ENCODE measurements at regions not wholly inside any gene's neighbourhood (a gene's known extent, or its start where the extent isn't known, plus 50 kb on each side); places are given as distances from the start of the nearest gene placed in this dataset.

DNA sequence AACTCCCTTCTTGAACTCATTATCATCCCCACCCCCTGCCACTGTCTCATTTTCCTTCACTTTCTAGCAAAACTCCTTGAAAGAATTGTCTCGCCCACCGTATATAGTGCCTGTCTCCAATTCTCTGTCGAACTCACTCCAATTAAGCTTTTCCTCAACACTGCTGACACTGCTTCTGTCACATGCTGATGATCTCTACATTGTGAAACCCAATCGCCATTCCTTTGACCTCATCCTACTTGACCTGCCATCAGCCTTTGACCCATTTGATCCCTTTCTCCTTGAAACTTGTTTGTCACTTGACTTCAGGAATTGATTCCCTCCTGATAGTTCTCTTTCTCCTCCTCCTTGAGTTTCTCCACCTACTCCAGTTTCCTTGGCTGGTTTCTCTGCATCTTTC, 54.8 kb downstream of the CCDC71L start:
- DNase-seq (ENCODE audit: low read depth in 3 of 3): no peak

DNA sequence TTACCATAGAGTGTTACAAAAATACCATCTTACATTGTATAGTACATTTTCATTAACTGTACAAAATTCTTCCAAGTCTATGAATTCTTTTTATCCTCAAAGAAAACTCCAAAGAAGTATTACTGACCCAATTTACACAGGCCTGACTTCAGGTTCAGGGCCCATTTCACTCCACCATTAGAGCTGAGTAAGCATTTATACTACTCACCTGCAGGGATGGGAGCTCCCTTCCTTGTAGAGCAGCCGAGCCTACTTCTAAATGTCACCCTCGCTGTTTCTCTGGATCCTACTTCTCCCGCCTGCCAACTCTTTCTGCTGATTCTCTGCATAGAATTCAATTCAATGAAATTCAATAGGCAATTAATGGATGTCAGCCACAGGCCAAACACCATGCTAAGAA, 56.0 kb downstream of the CCDC71L start:
- no peak for DNase-seq (ENCODE audit: low read depth in 3 of 3)

DNA sequence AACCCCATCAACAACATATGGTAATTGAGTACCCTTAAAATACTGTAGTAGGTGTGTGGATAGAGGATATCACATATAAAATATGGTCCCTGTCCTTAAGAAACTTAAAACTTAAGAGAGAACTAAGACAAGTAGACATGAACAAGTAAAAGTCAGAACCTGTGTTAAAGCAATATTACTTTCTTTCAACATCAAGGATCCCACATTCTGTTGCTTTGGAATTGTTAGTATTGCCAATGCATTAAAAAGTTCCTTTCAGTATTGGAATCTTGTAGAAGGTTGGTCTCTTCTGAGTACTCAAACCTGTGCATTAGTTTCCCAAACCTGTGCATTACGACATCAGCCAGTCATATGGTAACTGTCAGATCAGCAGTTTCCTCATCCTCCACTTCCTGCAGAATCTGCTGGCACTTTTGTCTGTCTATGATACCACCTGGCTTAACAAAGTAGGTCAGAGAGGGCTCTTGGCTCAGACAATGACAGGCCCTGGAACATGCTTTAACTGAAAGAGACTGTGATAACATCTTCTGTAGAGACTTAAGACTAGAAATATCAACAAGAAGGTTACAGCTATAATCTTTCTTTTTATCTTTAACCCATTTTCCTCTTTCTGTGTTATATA, 56.5 kb downstream of the CCDC71L start:
- peak in 1 of 3 experiments; percentile 8 for DNase-seq (ENCODE audit: low read depth in 3 of 3)

DNA sequence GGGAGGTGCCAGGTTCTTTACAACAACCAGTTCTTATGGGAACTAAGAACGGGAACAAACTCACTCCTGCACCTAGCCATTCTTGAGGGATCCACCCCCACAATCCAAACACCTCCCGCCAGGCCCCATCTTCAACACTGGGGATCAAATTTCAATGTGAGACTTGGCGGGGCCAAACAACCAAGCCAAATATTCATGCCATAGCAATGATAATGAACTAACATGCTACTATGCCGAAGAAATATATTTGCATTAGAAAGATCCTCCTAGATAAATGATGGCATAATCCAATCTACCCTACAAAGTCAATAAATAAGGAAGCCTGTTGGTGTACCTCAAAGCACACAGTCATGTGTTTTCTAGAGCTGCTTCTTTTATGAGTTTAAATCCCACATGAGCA, 57.6 kb downstream of the CCDC71L start:
- no peak for DNase-seq (ENCODE audit: low read depth in 3 of 3)

DNA sequence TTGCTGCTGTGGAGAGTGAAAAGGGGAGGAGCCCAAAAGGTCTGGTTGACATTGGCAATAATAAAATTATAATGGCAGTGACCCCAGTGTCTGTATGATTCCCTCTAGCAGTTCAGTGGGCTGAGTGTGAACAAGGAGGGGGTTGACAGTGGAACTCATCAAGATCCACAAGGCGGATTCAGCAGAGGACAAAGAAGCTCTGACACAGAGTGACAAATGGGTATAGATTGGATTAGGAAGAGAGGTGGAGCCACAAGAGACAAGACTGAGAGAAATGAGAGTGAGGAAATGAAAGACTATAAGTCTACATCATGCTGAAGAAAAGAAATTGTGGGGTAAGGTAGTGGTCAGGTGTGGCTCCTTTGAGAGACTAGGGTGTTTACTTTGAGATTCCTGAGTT, 58.9 kb downstream of the CCDC71L start:
- DNase-seq (ENCODE audit: low read depth in 3 of 3): no peak

DNA sequence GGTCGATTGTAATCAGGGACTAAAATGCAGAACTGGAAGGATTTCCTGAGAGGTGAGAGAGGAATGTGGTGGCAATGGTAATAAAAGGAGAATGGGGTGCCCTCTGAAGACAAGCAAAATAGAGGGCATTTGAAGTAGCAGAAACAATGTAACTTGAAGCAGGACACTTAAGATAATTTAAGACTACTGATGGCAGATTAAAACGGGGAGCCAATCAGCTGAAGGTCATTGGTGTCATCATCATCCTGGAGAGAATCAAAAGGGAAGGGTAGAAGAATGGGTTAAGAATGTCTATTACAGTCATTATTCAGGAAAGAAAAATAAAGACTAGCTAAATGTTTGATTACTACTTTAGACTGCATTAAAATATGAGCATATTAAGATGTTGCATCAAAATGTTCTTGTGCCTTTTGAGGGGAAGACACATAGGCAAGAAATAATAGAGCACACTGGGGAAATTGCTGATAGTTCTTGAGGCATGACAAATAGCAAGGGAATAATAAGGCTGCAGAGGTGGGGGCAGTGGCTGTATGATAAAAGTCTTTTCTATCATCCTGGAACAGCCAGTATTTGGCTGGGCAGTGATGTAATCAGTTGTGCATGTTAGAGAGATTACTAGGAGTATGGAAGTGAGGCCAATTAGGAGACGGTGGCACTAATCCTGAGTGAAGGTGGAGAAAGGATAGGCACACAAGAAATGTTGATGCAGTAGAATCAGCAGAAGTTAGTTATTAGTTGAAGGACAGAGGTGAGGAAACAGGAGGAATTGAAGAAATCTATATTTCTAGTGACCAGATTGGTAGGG, 60.2 kb downstream of the CCDC71L start:
- DNase-seq (ENCODE audit: low read depth in 3 of 3): no peak

DNA sequence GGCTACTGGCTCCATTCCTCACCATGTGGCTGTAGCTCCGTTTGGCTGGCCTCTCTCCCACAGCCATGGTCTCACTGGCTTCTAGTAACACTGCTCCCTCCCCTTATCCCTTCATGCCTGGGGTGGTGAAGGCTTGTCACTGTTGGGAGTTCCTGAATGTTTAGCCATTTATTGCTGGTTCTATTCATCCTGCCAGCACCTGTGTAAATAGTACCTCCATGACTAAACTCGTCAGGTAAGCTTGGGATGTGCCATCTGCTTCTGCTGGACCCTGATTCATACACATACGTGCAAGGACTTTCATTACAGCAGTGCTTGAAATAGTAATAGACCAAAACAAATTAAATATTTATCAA, 61.6 kb downstream of the CCDC71L start:
- DNase-seq (ENCODE audit: low read depth in 3 of 3): no peak

DNA sequence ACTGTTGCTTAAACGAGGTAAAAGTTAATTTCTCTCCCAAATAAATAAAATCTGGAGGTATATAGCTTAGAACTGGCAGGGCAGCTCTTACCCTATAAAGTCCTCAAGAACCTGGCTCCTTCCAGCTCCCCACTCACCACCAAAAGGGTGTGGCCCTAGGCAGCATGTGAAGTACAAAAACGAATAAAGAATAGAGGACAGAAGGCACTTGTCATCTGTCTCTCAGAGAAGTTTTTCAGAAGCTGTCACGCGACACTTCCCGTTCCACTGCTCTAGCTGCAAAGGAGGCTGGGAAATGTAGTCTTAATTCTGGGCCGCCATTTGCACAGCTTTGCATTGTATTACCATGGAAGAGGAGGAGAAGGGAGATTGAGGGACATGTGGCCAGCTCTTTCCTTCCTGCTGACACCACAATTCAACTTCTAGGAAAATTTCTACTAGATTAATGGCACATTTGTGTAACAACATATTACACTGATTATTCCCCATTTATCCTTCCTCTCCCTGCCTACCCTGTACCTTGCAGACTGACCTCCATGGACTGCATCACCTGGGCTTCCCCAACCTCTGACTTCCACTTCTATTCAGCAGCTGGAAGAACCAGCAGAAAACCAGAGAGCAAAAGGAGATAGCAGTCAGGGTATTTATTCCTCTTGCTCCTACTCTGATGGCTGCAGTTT, 62.2 kb downstream of the CCDC71L start:
- peak; percentile 42 to 51 (median 50) for DNase-seq (ENCODE audit: low read depth in 3 of 3)

DNA sequence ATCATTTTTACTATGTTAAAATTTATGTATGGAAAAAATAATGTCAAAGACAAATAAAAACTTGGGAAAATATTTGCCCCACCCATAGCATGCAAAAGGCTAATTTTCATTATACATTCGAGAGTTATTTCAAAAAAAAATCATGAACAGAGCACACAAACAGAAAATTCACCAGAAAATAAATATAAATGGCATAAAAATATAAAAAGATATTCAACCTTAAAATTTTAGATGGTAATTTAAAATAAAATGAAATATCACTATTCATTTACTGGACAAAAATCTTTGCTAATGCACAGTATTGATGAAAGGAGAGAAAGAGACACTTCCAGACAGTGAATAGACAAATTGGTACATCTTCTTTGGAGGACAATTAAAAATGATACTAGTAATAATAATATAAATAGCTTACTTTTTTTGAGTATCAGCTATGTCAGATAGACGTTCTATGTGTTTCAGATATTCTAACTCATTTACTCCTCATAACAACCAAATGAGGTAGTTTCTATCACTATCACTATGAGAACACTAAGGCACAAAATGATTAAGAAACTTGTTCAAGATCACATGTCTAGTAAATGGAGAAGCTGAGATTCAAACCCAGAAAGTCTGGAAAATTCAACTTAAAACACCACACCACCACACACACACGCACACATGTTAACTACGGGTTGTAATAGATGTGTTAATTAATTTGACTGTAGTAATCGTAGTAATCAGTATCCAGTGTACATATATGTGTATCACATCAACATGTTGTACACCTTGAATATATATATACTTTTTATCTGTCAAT, 63.0 kb downstream of the CCDC71L start:
- DNase-seq (ENCODE audit: low read depth in 3 of 3): no peak

DNA sequence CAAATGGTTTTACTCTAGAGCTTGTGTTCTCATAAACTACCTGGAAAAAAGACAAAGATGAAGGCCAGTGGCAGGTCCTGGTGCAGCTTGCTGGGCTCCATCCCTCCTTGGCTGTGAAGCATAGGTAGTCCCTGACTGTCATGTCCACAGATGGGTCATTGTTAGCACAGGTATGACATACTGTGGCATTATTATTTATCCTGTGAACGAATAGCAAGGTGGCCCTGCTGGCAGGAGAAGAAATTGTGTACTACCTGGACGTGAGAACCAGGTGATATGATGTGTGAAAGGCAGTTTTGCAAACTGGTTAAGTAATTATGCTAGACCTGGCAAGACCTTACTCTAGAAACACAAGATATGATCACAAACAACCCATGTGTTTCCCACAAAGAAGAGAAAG, 63.9 kb downstream of the CCDC71L start:
- no peak for DNase-seq (ENCODE audit: low read depth in 3 of 3)

DNA sequence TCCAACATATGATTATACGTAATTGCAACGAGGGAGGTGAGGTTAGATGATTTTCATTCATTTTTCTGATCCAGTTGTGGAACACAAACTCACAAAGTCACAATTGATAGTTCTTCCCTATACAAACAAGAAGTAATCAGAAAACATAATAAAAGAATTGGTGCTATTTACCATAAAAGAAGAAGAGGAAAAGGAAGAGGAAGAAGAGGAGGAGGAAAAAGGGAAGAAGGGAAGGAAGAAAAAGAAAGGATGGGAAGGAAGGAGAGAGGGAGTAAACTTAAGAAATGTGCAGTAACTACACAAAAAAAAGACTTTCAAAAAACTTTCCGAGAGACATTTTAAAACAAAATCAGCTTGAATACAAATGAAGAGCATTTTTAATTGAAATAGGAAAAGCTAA, 65.0 kb downstream of the CCDC71L start:
- no peak for DNase-seq (ENCODE audit: low read depth in 3 of 3)

DNA sequence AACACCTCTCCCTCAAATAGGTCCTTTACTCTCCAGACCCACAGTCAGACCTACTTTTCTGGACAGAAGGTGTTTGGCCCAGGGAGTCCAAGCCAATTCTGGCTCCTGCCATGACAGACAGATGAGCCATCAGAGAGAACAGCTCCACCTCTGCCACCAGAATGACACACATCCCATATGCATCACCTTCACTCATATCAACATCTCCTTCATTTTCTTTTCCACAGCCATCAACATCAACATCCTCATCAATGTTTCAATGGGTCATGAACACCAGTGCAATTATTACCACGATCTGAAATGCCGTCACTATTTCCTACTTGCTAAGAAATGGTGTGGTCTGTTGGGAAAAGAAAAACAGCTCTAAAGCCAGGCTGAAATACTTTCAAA, 67.9 kb downstream of the CCDC71L start:
- DNase-seq (ENCODE audit: low read depth in 3 of 3): no peak

DNA sequence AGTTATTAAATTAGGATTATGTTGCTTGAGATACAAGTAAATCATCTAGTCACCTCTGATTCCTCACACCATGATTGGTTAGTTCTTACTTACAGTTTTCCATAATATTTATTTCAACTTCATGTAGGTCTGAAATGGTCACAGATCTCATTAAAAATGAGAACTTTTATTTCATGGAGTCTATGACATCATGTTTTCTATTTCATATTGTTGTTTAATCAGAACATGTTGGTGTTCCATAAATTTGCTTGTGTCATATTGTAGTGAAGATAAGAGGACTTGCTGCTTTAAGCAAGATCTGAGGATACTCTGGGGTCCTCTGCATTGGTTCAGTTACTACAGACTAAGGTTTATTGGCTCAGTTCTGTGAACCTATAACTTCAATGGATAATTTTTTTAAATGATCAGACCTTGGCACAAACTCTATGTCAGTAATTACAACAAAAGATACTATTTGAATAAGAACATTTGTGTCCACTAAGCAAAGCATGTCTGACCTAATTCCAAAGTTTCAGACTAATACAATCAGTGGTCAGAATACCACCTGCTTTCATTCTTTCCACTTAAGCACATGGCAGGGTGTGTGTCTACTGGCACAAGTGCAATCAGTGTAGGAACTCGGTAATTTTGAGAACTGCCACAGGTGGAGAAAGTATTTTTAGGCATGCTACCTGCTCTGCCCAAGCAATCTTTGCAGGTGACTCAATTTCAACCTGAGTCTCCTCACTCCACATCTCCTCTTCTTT, 68.5 kb downstream of the CCDC71L start:
- no peak for DNase-seq (ENCODE audit: low read depth in 3 of 3)

DNA sequence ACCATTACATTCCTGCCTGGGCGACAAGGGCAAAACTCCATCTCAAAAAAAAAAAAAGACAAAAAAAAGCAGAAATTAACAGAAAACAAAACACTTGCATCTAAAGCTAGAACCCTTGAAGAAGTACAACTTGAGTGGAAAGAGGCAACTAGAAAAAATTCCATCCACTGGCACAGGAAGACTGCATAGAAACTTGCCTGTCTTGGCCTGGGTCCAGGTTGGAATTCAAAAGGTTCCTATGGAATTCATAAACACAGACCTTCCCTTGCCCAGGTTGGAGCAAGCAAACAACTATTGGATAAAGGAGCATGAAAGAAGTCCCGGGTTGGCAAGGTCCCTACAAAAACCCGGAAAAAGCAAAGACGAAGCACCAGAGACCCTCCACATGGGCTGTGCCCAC, 69.8 kb downstream of the CCDC71L start:
- DNase-seq (ENCODE audit: low read depth in 3 of 3): no peak

DNA sequence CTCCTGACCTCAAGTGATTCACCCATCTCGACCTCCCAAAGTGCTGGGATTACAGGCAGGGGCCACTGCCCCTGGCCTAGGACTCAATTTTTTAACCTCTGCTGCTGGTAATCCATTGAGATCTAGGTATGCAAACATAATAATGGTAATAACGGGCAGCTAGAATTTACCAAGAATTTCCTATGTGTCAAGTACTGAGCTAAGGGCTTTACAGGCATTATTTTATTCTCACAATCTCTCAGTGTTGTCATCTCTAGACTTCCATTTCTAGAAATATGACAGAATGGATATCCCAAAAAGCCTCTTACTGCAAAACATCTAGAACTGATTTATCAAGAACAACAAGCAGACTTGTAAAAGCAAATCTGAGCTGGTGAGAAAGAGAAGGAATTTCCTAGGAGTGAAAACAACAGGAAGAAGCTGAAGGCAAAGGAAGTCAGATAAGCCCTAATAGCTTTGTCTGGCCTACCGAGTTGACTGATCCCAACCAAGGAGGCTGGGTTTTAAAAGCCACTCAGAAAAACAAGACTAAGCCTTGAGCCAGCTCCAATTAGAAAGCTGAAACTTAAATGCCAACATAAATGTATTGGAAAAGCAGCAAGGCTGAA, 70.6 kb downstream of the CCDC71L start:
- no peak for DNase-seq (ENCODE audit: low read depth in 3 of 3)

DNA sequence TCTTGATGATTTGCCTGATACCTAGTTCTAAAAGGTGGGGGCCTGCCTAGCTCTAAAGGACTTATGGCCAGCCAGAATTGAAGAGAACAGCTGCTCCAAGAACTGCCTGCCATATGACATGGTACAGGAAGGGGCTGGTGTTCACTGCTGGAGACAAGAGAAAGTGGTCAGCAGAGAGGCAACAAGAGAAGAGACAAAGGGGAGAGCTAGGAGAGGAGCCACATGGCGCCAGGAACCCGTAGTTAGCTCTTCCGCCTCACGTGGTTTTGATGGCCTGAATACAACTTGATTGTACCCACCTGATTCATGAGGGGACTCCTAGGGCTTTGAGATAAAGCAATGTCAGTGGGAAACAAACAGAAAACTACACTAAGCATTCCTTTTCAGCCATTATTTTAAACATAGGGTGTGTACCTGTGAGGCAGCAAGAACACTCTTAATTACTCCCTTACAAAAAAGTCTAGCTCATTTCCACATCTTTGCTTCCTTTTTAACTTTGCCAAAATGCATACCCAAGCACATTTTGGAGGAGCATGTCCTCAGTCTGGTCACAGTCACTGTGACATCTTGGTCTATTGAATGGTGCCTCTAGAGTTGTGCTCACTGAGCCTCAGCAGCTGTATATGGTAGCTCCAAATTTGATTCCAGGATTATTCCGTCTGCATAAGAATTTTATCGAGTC, 71.6 kb downstream of the CCDC71L start:
- no peak for DNase-seq (ENCODE audit: low read depth in 3 of 3)

DNA sequence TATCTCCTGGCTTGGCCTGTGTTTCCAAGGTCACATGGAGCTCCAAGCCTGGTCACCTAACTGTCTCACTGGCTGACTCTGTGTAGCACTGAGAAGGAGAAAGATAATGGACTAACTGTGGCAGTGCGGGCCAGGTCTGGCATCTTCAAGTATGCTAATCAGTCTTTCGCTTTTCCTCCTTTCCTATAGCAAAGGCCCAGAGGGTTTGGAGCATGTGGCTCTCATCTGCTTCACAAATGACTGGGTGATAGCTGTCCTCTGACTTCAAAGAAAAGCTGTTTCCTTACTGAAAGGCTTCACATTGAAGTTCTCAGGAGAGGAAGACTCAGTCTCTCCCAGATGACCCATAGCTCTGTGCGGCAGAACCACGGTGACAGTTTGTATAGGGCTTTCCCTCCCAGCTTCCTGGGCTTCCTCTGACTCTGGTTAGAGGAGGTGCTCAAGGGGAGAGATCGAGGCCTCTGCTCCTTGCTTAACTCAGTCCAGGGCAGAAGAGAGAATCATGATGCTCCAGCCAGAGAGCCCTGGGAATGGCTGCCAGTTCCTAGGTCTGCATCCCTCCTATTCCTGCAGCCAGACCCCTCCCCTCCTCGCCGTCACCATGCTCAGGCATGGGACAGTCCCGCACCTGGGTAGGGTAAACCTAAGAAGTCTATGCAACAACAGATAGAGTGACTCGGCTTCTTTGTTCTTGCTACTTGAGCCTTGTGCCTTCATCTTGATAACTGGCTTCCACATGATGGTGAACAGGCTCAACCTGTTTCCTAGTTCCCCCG, 72.3 kb downstream of the CCDC71L start:
- DNase-seq (ENCODE audit: low read depth in 3 of 3): no peak

DNA sequence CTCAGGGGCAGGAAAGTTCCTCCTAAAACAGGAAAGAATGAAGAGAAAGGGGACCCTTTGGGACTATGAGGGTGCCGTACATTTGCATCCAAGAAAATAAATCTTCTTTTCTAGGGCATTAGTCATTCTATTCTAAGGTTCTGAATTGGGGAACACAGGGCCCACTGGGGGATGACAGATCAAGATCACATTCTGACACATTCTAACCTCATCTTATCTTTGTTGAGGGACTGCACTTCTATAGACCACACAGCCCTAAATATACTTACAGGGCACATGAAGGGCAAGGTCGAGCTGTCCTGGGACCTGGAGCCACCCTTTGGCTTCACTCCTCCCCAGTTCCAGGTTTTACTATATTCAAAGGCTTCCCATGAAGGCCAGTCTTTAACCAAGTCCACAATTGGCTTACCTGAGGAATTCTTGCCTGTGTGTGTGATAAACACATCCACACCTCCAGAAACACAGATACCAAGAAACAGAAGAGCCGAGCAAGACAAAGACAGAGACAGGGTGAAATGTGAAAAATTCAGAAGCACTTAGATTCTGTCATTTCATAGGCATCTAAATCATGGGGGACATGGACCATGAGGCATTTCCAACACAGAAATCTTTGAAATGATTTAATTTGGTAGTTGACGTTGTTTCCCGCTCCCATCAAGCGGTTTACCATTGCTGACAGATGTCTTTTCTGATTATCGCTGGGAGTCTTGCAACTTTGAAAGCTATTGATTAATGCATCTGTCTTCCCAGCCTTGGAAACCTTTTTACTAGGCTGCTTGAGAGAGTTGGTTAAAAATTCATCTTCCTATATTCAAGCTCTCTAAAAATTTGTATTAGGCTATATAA, 75.8 kb downstream of the CCDC71L start:
- no peak for DNase-seq (ENCODE audit: low read depth in 3 of 3)
